ENCODE measurements at regions not wholly inside any gene's neighbourhood (a gene's known extent, or its start where the extent isn't known, plus 50 kb on each side); places are given as distances from the start of the nearest gene placed in this dataset.
A peak's percentile ranks its signal among the peaks of the same experiment; 100 is the strongest.

DNA sequence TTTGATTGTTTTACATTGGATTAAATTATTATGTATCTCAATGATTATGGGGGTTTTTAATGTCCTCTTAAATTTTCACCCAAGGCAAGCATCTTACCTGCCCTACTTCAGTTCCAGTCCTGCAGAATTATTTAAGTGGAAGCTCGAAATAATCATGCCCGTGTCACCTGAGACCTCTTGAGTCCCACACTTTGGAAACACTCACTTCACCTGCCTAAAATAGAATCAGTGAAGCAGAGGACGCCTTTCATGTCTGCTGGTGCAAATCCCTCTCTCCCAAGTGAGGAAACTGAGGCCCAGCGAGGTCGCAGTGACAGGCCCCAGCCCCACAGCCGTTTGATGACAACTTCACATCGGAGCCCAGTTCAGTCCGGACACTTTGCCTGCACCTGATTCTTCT is 284.6 kb downstream of the C16orf95 start (continued):
- TF ChIP-seq SMC3 (IDR thresholded peaks at IDR 0.05), result no peak

- no peak for DNase-seq (ENCODE audit: low read depth in 1 of 2, low spot score in 1 of 2)
- Histone ChIP-seq H3K4me1 (no peaks in the 10 kb centered on the region), H3K27ac (no peak overlapping the region), H3K9me3 (no peaks in the 10 kb centered on the region), H3K4me2 (no peak overlapping the region), H3K4me3 (no peak overlapping the region)
- ATAC-seq, result no peak
- WGBS (ENCODE audit: missing lambda C conversion rate), result 52% methylated on average over 15 of the region's 15 CpGs
- no peak for FAIRE-seq
- POLR2A ChIA-PET, result no interaction called here
- TF ChIP-seq CHD4 (IDR thresholded peaks at IDR 0.05; ENCODE audit: borderline replicate concordance), result no peak
- TF ChIP-seq KDM1A (IDR thresholded peaks at IDR 0.05; ENCODE audit: low read depth), result no peak
- TF ChIP-seq HES2 (IDR thresholded peaks at IDR 0.05), result no peak
- TF ChIP-seq NPAS2 (CRISPR knock-in tag; IDR thresholded peaks at IDR 0.05; ENCODE audit: borderline replicate concordance), result no peak
- no peak for TF ChIP-seq CBX8 (IDR thresholded peaks at IDR 0.05)
- no peak for TF ChIP-seq FOXS1 (CRISPR knock-in tag; IDR thresholded peaks at IDR 0.05)
- no peak for TF ChIP-seq POLR2AphosphoS2 (conservative IDR thresholded peaks at IDR 0.05; ENCODE audit: low read length)
- no peak for TF ChIP-seq RFX5 (IDR thresholded peaks at IDR 0.05)
- no peak for TF ChIP-seq EHMT2 (IDR thresholded peaks at IDR 0.05; ENCODE audit: low read depth)
- CTCF ChIA-PET, result interaction anchor here (1.0 kb wide), 1 partner anchor 30 kb away, joined by 4 read pairs; no protein-coding TSS in a partner anchor
Observed at GRCh38 chr16:87033021-87033471, 284.1 kb downstream of the C16orf95 start.

GRCh38 chr16:87033541-87034300 is 283.5 kb downstream of the C16orf95 start:
- H3K4me1 ChIP-seq, result no peaks in the 10 kb centered on the region
- H3K27ac ChIP-seq, result no peak overlapping the region
- H3K9me3 ChIP-seq, result no peaks in the 10 kb centered on the region
- ATAC-seq (no peak), FAIRE-seq (no peak), DNase-seq (ENCODE audit: low read depth in 1 of 2, low spot score in 1 of 2) (no peak)
- 83% methylated on average over 18 of the region's 18 CpGs for WGBS (ENCODE audit: missing lambda C conversion rate)
- CTCF ChIA-PET, result interaction anchor here (1.3 kb wide), 1 partner anchor 29 kb away, joined by 8 read pairs; no protein-coding TSS in a partner anchor
- TF ChIP-seq HES2 (IDR thresholded peaks at IDR 0.05) (no peak), SREBF2 (IDR thresholded peaks at IDR 0.05) (no peak), HDAC2 (IDR thresholded peaks at IDR 0.05) (no peak), KDM1A (IDR thresholded peaks at IDR 0.05; ENCODE audit: low read depth) (no peak), ESRRA (IDR thresholded peaks at IDR 0.05; ENCODE audit: borderline replicate concordance, low read length) (no peak), EP300 (IDR thresholded peaks at IDR 0.05) (no peak), CBX8 (IDR thresholded peaks at IDR 0.05) (no peak), NR3C1 (IDR thresholded peaks at IDR 0.05) (no peak), EHMT2 (IDR thresholded peaks at IDR 0.05; ENCODE audit: low read depth) (no peak), FOXS1 (CRISPR knock-in tag; IDR thresholded peaks at IDR 0.05) (no peak)
- TF ChIP-seq, protein P1, sequence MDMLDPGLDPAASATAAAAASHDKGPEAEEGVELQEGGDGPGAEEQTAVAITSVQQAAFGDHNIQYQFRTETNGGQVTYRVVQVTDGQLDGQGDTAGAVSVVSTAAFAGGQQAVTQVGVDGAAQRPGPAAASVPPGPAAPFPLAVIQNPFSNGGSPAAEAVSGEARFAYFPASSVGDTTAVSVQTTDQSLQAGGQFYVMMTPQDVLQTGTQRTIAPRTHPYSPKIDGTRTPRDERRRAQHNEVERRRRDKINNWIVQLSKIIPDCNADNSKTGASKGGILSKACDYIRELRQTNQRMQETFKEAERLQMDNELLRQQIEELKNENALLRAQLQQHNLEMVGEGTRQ (IDR thresholded peaks at IDR 0.05), result no peak
- TF ChIP-seq, protein P2, sequence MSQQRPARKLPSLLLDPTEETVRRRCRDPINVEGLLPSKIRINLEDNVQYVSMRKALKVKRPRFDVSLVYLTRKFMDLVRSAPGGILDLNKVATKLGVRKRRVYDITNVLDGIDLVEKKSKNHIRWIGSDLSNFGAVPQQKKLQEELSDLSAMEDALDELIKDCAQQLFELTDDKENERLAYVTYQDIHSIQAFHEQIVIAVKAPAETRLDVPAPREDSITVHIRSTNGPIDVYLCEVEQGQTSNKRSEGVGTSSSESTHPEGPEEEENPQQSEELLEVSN (IDR thresholded peaks at IDR 0.05; ENCODE audit: borderline replicate concordance, low read depth), result no peak
- no peak overlapping the region for H3K4me3 ChIP-seq
- H3K4me2 ChIP-seq, result no peak overlapping the region
- POLR2A ChIA-PET, result no interaction called here

DNA sequence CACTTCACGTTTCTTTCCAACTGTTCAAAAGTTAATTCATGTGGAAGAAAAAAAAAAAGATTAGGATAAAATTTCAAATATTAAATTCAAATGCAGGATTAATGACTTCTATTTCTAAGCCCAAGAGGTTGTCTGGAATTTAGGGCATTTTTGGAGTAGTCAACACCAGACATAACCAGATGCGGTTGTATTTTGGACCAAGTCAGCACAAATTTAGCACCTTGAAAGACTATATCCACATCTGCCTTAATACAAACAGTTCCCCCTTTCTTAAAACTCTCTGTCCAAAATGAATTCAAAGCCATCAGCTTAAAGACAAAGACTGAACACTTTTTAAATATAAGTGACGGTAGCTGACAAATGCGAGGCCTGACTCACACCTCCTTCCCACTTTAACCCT is 282.9 kb downstream of the C16orf95 start:
- FAIRE-seq (no peak), DNase-seq (ENCODE audit: low read depth in 1 of 2, low spot score in 1 of 2) (no peak), ATAC-seq (no peak)
- no peak overlapping the region for H3K4me2 ChIP-seq
- POLR2A ChIA-PET, result no interaction called here
- H3K4me1 ChIP-seq, result no peaks in the 10 kb centered on the region
- H3K9me3 ChIP-seq, result no peaks in the 10 kb centered on the region
- H3K27ac ChIP-seq, result no peak overlapping the region
- H3K4me3 ChIP-seq, result no peak overlapping the region
- TF ChIP-seq ZNF302 (CRISPR knock-in tag; IDR thresholded peaks at IDR 0.05) (no peak), TFCP2L1 (CRISPR knock-in tag; IDR thresholded peaks at IDR 0.05) (no peak), NFE2L2 (conservative IDR thresholded peaks at IDR 0.05; ENCODE audit: low read length) (no peak), GATA3 (IDR thresholded peaks at IDR 0.05; ENCODE audit: borderline replicate concordance) (no peak), MAFK (IDR thresholded peaks at IDR 0.05; ENCODE audit: partially characterized antibody) (peak; percentile 74), HOXA7 (CRISPR knock-in tag; IDR thresholded peaks at IDR 0.05) (no peak)
- 63% methylated on average over 4 of the region's 4 CpGs for WGBS (ENCODE audit: missing lambda C conversion rate)
- CTCF ChIA-PET, result interaction anchor here (1.3 kb wide), 1 partner anchor 29 kb away, joined by 8 read pairs; no protein-coding TSS in a partner anchor

Measured in A549 (cell line).